Suprapubic skin (tissue), 4 donors: ENCODE measurements at regions not wholly inside any gene's neighbourhood (a gene's known extent, or its start where the extent isn't known, plus 50 kb on each side); places are given as distances from the start of the nearest gene placed in this dataset.
"Not testable (repeated sequence)": the region's sequence is repeated elsewhere in the genome, so short reads cannot be mapped to it uniquely, and the experiment has no call there.

Experiments used
- DNase-seq, 2 donors: peaks; one replicate each; pipeline ENCODE4 v3.0.0-alpha.2; 2019; ENCODE audit warnings: low spot score in 2 of 2
- H3K27ac ChIP-seq: fragments of 200-600 bp; sonication (generic); one replicate; pipeline ENCODE4 v1.5.1; 2019
- H3K27me3 ChIP-seq: fragments of 200-600 bp; sonication (generic); one replicate; pipeline ENCODE4 v1.5.1; 2019
- H3K36me3 ChIP-seq: fragments of 200-600 bp; sonication (generic); one replicate; pipeline ENCODE4 v1.5.1; 2019
- H3K4me1 ChIP-seq: fragments of 200-600 bp; sonication (generic); one replicate; pipeline ENCODE4 v1.5.1; 2019
- H3K4me3 ChIP-seq: fragments of 200-600 bp; sonication (generic); one replicate; pipeline ENCODE4 v1.5.1; 2019; ENCODE audit warnings: mild to moderate bottlenecking
- H3K9me3 ChIP-seq: fragments of 200-600 bp; sonication (generic); one replicate; pipeline ENCODE4 v1.5.1; 2019
- EP300 ChIP-seq: sonication (generic); formaldehyde crosslinking; IDR thresholded peaks from one replicate; pipeline ENCODE4 v1.6.1; 2017; ENCODE audit warnings: antibody characterized with exemption
- POLR2A ChIP-seq, 2 donors: fragments of 450-650 bp; IDR thresholded peaks; one replicate each; pipeline ENCODE4 v1.6.1; 2017; ENCODE audit warnings: antibody characterized with exemption in 2 of 2, mild to moderate bottlenecking in 2 of 2, moderate library complexity in 2 of 2
- POLR2AphosphoS5 ChIP-seq, 3 donors: sonication (generic); formaldehyde crosslinking; IDR thresholded peaks; one replicate each; pipeline ENCODE4 v1.6.1; 2017; ENCODE audit warnings: antibody characterized with exemption in 3 of 3
- WGBS: methylation state at CpG from one replicate; pipeline ENCODE4 v1.1.5; 2018; 5-methylcytosine and 5-hydroxymethylcytosine counted together
- TF ChIP-seq, protein P1 (sequence below), 2 donors: fragments of 200-600 bp in 1 of 2; fragments of 450-650 bp in 1 of 2; sonication (generic) in 1 of 2; IDR thresholded peaks; one replicate each; pipeline ENCODE4 v1.5.1; 2016 to 2019; ENCODE audit warnings: antibody characterized with exemption in 2 of 2, mild to moderate bottlenecking in 1 of 2, moderate library complexity in 1 of 2

DNA sequence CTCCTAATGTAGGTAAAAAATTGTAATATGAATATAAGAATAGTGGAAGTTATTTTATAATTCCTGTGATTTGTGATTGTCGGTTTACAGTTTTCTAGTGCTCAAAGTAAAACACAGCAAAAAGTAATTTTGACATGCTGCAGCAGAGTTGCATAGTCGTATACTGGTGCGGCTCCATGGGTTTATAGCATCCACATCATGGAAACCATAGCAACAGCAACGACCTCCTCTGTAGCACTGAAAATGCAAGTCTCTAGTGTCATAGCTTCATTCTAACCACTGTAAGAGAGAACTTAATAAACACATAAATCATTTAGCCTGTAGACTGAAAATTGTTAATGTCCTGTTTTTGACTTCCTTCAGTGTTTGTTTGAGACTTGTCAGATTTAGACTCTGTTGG, 574.3 kb downstream of the KCNH5 start:
- WGBS, result 79% methylated on average over 4 of the region's 4 CpGs
- no peak for DNase-seq
- Histone ChIP-seq H3K27me3 (no peaks in the 10 kb centered on the region), H3K9me3 (no peaks in the 10 kb centered on the region), H3K27ac (no peak overlapping the region), H3K4me3 (no peak overlapping the region), H3K4me1 (no peaks in the 10 kb centered on the region), H3K36me3 (no peaks in the 10 kb centered on the region)
- no peak for TF ChIP-seq POLR2A (IDR thresholded peaks at IDR 0.05)
- TF ChIP-seq, protein P1, sequence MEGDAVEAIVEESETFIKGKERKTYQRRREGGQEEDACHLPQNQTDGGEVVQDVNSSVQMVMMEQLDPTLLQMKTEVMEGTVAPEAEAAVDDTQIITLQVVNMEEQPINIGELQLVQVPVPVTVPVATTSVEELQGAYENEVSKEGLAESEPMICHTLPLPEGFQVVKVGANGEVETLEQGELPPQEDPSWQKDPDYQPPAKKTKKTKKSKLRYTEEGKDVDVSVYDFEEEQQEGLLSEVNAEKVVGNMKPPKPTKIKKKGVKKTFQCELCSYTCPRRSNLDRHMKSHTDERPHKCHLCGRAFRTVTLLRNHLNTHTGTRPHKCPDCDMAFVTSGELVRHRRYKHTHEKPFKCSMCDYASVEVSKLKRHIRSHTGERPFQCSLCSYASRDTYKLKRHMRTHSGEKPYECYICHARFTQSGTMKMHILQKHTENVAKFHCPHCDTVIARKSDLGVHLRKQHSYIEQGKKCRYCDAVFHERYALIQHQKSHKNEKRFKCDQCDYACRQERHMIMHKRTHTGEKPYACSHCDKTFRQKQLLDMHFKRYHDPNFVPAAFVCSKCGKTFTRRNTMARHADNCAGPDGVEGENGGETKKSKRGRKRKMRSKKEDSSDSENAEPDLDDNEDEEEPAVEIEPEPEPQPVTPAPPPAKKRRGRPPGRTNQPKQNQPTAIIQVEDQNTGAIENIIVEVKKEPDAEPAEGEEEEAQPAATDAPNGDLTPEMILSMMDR (IDR thresholded peaks at IDR 0.05), result no peak
- TF ChIP-seq POLR2AphosphoS5 (IDR thresholded peaks at IDR 0.05), result no peak
- TF ChIP-seq EP300, result no peak

DNA sequence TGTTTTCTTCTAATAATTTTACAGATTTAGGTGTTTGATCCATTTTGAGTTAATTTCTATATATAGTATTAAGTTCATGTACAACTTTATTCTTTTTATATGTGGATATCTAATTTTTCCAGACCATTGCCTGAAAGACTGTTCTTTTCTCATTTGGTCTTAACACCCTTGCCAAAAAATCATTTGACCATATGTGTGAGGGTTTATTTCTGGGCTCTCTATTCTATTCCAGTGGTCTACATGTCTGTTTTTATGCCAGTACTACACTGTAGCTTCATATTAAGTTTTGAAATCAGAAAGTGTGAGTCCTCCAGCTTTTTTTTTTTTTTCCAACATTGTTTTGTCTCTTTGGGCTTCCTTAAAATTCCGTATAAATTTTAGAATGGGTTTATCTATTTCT, 554.1 kb downstream of the KCNH5 start:
- Histone ChIP-seq H3K4me1 (no peaks in the 10 kb centered on the region), H3K27me3 (no peaks in the 10 kb centered on the region), H3K36me3 (no peaks in the 10 kb centered on the region), H3K9me3 (no peaks in the 10 kb centered on the region), H3K27ac (no peak overlapping the region), H3K4me3 (no peak overlapping the region)
- DNase-seq, result no peak
- no peak for TF ChIP-seq POLR2A (IDR thresholded peaks at IDR 0.05)
- TF ChIP-seq, protein P1 (IDR thresholded peaks at IDR 0.05), result no peak
- TF ChIP-seq EP300, result no peak
- no peak for TF ChIP-seq POLR2AphosphoS5 (IDR thresholded peaks at IDR 0.05)
- 76% methylated on average over 1 of the region's 1 CpG for WGBS

DNA sequence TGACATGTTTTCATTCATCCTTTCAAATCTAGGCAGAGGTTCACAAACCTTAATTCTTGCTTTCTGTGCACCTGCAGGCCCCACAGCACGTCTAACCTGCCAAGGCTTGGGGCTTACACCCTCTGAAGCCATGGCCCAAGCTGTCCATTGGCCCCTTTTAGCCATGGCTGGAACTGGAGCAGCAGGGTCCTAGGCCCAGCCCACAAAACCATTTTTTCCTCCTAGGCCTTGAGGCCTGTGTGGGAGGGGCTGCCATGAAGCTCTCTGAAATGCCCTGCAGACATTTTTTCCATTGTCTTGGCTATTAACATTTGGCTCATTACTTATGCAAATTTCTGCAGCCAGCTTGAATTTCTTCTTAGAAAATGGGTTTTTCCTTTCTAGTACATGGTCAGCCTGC, 547.5 kb downstream of the KCNH5 start:
- Histone ChIP-seq H3K9me3 (no peaks in the 10 kb centered on the region), H3K27ac (no peak overlapping the region), H3K4me1 (no peaks in the 10 kb centered on the region), H3K36me3 (no peaks in the 10 kb centered on the region), H3K4me3 (no peak overlapping the region), H3K27me3 (no peaks in the 10 kb centered on the region)
- TF ChIP-seq POLR2A (IDR thresholded peaks at IDR 0.05), result no peak
- TF ChIP-seq, protein P1 (IDR thresholded peaks at IDR 0.05), result no peak
- TF ChIP-seq EP300, result no peak
- TF ChIP-seq POLR2AphosphoS5 (IDR thresholded peaks at IDR 0.05), result no peak
- WGBS, result 53% methylated on average over 1 of the region's 1 CpG
- DNase-seq, result no peak

DNA sequence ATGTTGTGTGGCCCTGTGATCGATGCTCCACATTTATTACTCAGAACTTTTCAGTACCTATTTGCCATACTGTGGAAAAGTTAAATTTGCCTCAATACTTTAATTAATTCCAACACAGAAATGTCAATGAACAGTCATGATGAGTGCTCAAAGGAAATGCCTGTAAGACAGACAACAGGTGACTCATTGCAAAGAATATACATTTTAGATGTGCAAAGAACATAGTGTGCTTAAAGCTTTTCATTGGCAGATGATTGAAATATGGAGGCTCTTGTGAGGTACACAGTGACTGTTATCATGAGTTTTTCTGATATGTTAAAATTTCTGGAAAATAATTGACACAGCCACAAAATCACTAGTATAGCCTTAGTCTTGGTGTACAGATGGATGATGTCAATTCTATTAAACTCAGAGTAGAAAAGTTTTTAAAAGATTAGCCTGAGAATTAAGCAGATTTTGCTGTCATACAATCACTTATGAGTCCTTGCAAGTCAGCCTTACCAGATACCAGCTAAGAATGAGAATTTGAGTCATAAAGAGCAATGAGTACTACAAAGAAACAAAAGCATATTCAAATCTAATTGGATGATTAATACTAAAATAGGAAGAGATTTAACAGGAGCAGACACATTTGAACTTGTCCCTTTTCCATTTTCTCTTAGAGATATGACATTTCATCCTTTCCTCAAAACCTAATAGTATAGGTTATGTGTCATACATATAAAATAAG, 544.1 kb downstream of the KCNH5 start:
- no peak overlapping the region for H3K4me3 ChIP-seq
- WGBS, result 85% methylated on average over 1 of the region's 1 CpG
- DNase-seq, result no peak
- H3K36me3 ChIP-seq, result no peaks in the 10 kb centered on the region
- TF ChIP-seq, protein P1 (IDR thresholded peaks at IDR 0.05), result no peak
- no peak for TF ChIP-seq EP300
- no peak for TF ChIP-seq POLR2A (IDR thresholded peaks at IDR 0.05)
- no peak for TF ChIP-seq POLR2AphosphoS5 (IDR thresholded peaks at IDR 0.05)
- no peaks in the 10 kb centered on the region for H3K4me1 ChIP-seq
- no peaks in the 10 kb centered on the region for H3K27me3 ChIP-seq
- H3K9me3 ChIP-seq, result no peaks in the 10 kb centered on the region
- no peak overlapping the region for H3K27ac ChIP-seq

DNA sequence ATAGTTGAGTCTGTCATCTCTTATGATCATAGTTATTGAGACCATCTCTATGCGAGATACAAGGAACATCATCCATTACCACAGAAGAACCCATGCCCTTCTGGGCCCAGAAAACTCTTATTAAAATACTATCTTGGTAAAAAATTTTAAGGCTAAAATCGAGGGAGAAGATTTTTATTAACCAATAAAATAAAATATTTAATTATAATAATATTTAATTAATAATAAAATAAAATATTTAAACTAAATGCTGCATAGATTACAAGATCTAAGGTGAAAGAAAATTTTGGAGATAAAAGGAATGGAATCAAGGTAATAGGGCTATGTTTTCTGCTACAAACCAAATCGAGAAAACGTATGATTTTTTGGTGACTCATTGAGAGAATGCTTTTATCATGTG, 540.2 kb downstream of the KCNH5 start:
- H3K36me3 ChIP-seq, result no peaks in the 10 kb centered on the region
- no peaks in the 10 kb centered on the region for H3K27me3 ChIP-seq
- H3K9me3 ChIP-seq, result no peaks in the 10 kb centered on the region
- 88% methylated on average over 4 of the region's 4 CpGs for whole genome bisulfite sequencing
- no peak overlapping the region for H3K27ac ChIP-seq
- TF ChIP-seq POLR2A (IDR thresholded peaks at IDR 0.05) (no peak), EP300 (no peak)
- TF ChIP-seq, protein P1 (IDR thresholded peaks at IDR 0.05), result no peak
- no peak for DNase-seq
- H3K4me3 ChIP-seq, result no peak overlapping the region
- no peaks in the 10 kb centered on the region for H3K4me1 ChIP-seq

DNA sequence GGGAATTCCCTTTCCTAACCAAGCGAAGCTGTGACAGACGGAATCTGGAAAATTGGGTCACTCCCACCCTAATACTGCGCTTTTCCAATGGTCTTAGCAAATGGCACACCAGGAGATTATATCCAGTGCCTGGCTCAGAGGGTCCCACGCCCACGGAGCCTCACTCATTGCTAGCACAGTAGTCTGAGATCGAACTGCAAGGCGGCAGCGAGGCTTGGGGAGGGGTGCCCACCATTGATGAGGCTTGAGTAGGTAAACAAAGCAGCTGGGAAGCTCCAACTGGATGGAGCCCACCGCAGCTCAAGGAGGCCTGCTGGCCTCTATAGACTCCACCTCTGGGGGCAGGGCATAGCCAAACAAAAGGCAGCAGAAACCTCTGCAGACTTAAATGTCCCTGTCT, 523.9 kb downstream of the KCNH5 start:
- not testable (repeated sequence) for H3K27ac ChIP-seq, H3K36me3 ChIP-seq, H3K4me1 ChIP-seq, DNase-seq, H3K4me3 ChIP-seq, H3K27me3 ChIP-seq
- H3K9me3 ChIP-seq, result peaks cover 13% of the 10 kb centered on the region
- 93% methylated on average over 9 of the region's 9 CpGs for WGBS
